Neuronal stem cell (in vitro differentiated cells): ENCODE measurements at regions not wholly inside any gene's neighbourhood (a gene's known extent, or its start where the extent isn't known, plus 50 kb on each side); places are given as distances from the start of the nearest gene placed in this dataset.

Experiments used
- DNase-seq: peaks from one replicate; pipeline ENCODE4 v3.0.0-alpha.2; 2013; ENCODE audit warnings: low spot score
- H2AFZ ChIP-seq: one replicate; pipeline ENCODE4 v1.6.1; 2013; ENCODE audit warnings: mild to moderate bottlenecking, low read length, inconsistent platforms
- H2AK5ac ChIP-seq: 2 replicates; pipeline ENCODE4 v1.6.1; 2013; ENCODE audit warnings: low read depth, mild to moderate bottlenecking, inconsistent platforms, low read length, moderate library complexity, mixed read lengths
- H2BK120ac ChIP-seq: 2 replicates; pipeline ENCODE4 v1.6.1; 2013; ENCODE audit warnings: low read depth, mild to moderate bottlenecking, inconsistent platforms, low read length, moderate library complexity, mixed read lengths
- H2BK12ac ChIP-seq: one replicate; pipeline ENCODE4 v1.6.1; 2013; ENCODE audit warnings: low read length, inconsistent platforms
- H2BK15ac ChIP-seq: 2 replicates; pipeline ENCODE4 v1.6.1; 2013; ENCODE audit warnings: mild to moderate bottlenecking, low read length, inconsistent platforms, mixed read lengths
- H2BK5ac ChIP-seq: one replicate; pipeline ENCODE4 v1.6.1; 2013; ENCODE audit warnings: inconsistent platforms, mild to moderate bottlenecking, low read length, moderate library complexity
- H3K14ac ChIP-seq: one replicate; pipeline ENCODE4 v1.6.1; 2013; ENCODE audit warnings: low read length, inconsistent platforms
- H3K18ac ChIP-seq: 2 replicates; pipeline ENCODE4 v1.6.1; 2013; ENCODE audit warnings: low read length, inconsistent platforms
- H3K23ac ChIP-seq: 2 replicates; pipeline ENCODE4 v1.6.1; 2013; ENCODE audit warnings: low read depth, mild to moderate bottlenecking, mixed read lengths, low read length, inconsistent platforms; ENCODE audit not compliant: poor library complexity
- H3K27ac ChIP-seq: replicated peaks from 3 replicates; pipeline ENCODE4 v1.5.1; 2013; ENCODE audit warnings: low read length, inconsistent platforms
- H3K27me3 ChIP-seq, 3 experiments: 2 replicates each; pipeline ENCODE4 v1.6.1; 2013; ENCODE audit warnings: low read length in 3 of 3, mild to moderate bottlenecking in 2 of 3, inconsistent platforms in 1 of 3, low read depth in 1 of 3, mixed read lengths in 1 of 3, moderate library complexity in 1 of 3; ENCODE audit not compliant: control insufficient read depth in 3 of 3, insufficient read depth in 3 of 3
- H3K36me3 ChIP-seq, 2 donors: replicated peaks in 1 of 2; 2 replicates each; pipeline ENCODE4 v1.6.1; 2013; ENCODE audit warnings: low read length in 2 of 2; ENCODE audit not compliant: control insufficient read depth in 2 of 2, insufficient read depth in 2 of 2
- H3K4ac ChIP-seq: 2 replicates; pipeline ENCODE4 v1.6.1; 2013; ENCODE audit warnings: inconsistent platforms, mild to moderate bottlenecking, low read length, moderate library complexity
- H3K4me1 ChIP-seq, 2 donors: 1 replicate in 1 of 2; 2 replicates in 1 of 2; pipeline ENCODE4 v1.6.1; 2013; ENCODE audit warnings: low read length in 2 of 2, low read depth in 1 of 2; ENCODE audit not compliant: control insufficient read depth in 2 of 2, insufficient read depth in 1 of 2
- H3K4me2 ChIP-seq: one replicate; pipeline ENCODE4 v1.6.1; 2013; ENCODE audit warnings: mild to moderate bottlenecking, low read length, inconsistent platforms; ENCODE audit not compliant: insufficient read depth, poor library complexity, severe bottlenecking
- H3K4me3 ChIP-seq, 2 donors: 2 replicates each; pipeline ENCODE4 v1.5.1; 2013; ENCODE audit warnings: low read length in 2 of 2, mild to moderate bottlenecking in 2 of 2, inconsistent platforms in 1 of 2, moderate library complexity in 1 of 2
- H3K79me1 ChIP-seq: one replicate; pipeline ENCODE4 v1.6.1; 2013; ENCODE audit warnings: low read depth, mild to moderate bottlenecking, inconsistent platforms, low read length, moderate library complexity
- H3K9ac ChIP-seq: one replicate; pipeline ENCODE4 v1.6.1; 2013; ENCODE audit warnings: mild to moderate bottlenecking, low read depth, low read length, inconsistent platforms; ENCODE audit not compliant: poor library complexity
- H3K9me3 ChIP-seq, 2 donors: replicated peaks in 1 of 2; 2 replicates each; pipeline versions ENCODE3 to v1.6.1; 2013; ENCODE audit warnings: low read length in 2 of 2, mild to moderate bottlenecking in 2 of 2, inconsistent platforms in 1 of 2, low read depth in 1 of 2, mixed read lengths in 1 of 2, moderate library complexity in 1 of 2; ENCODE audit not compliant: control insufficient read depth in 2 of 2, insufficient read depth in 1 of 2
- H4K8ac ChIP-seq: one replicate; pipeline ENCODE4 v1.6.1; 2013; ENCODE audit warnings: low read depth, mild to moderate bottlenecking, inconsistent platforms, low read length, moderate library complexity
- H4K91ac ChIP-seq: one replicate; pipeline ENCODE4 v1.6.1; 2013; ENCODE audit warnings: low read length, low read depth, mild to moderate bottlenecking, inconsistent platforms; ENCODE audit not compliant: poor library complexity
- WGBS, 2 donors: extraction: QIAGEN DNeasy Blood & Tissue Kit; methylation state at CpG; one replicate each; pipeline ENCODE4 v1.1.7; 2013; ENCODE audit warnings: missing lambda C conversion rate in 2 of 2, mixed read lengths in 1 of 2; ENCODE audit not compliant: insufficient read length in 2 of 2, insufficient replicate concordance in 1 of 2; ENCODE audit errors: extremely low coverage in 2 of 2; 5-methylcytosine and 5-hydroxymethylcytosine counted together

- Histone ChIP-seq H3K18ac (no peak overlapping the region), H3K36me3 (no peaks in the 10 kb centered on the region)
- WGBS, 2 donors: no CpG with 5 or more reads among the region's 2 CpGs
Measured at GRCh38 chr14:61171727-61172126, 109.4 kb downstream of the TMEM30B start.

GRCh38 chr14:61168141-61168540, 113.0 kb downstream of the TMEM30B start:
- Histone ChIP-seq H4K91ac (no peak overlapping the region), H3K9ac (no peak overlapping the region), H3K14ac (no peak overlapping the region), H3K9me3 (no peaks in the 10 kb centered on the region), H2BK12ac (no peak overlapping the region), H2BK5ac (no peak overlapping the region), H3K79me1 (no peaks in the 10 kb centered on the region), H2BK15ac (no peak overlapping the region), H3K23ac (no peak overlapping the region), H3K36me3 (no peaks in the 10 kb centered on the region), H3K4me2 (no peak overlapping the region), H4K8ac (no peak overlapping the region), H3K18ac (no peak overlapping the region), H3K4ac (no peak overlapping the region), H2AFZ (no peak overlapping the region), H2AK5ac (no peak overlapping the region), H3K4me3 (no peak overlapping the region), H2BK120ac (no peak overlapping the region), H3K4me1 (no peaks in the 10 kb centered on the region), H3K27me3 (no peaks in the 10 kb centered on the region), H3K27ac (no peak overlapping the region)
- WGBS, 2 donors: no CpG with 5 or more reads among the region's 1 CpG
- no peak for DNase-seq

More at GRCh38 chr14:61171727-61172126, 109.4 kb downstream of the TMEM30B start:
- Histone ChIP-seq H2BK12ac (no peak overlapping the region), H3K9me3 (peaks cover 0 to 3% of the 10 kb centered on the region in 2 donors), H2BK120ac (no peak overlapping the region), H3K14ac (no peak overlapping the region), H3K79me1 (no peaks in the 10 kb centered on the region), H4K91ac (no peak overlapping the region), H2BK5ac (no peak overlapping the region), H3K23ac (no peak overlapping the region), H4K8ac (no peak overlapping the region), H2AK5ac (no peak overlapping the region), H3K4ac (no peak overlapping the region), H3K27ac (no peak overlapping the region), H3K4me2 (no peak overlapping the region), H3K27me3 (no peaks in the 10 kb centered on the region), H3K4me3 (no peak overlapping the region), H2AFZ (no peak overlapping the region), H3K9ac (no peak overlapping the region), H3K4me1 (peaks cover 0 to 1% of the 10 kb centered on the region in 2 donors), H2BK15ac (no peak overlapping the region)
- no peak for DNase-seq

- Histone ChIP-seq H4K8ac (no peak overlapping the region), H2BK12ac (no peak overlapping the region), H3K4me1 (no peaks in the 10 kb centered on the region), H3K4ac (no peak overlapping the region), H3K14ac (no peak overlapping the region), H3K27me3 (no peaks in the 10 kb centered on the region), H3K18ac (no peak overlapping the region), H3K9ac (no peak overlapping the region), H2AFZ (no peak overlapping the region), H3K79me1 (no peaks in the 10 kb centered on the region), H3K23ac (no peak overlapping the region), H3K9me3 (no peaks in the 10 kb centered on the region), H3K36me3 (no peaks in the 10 kb centered on the region), H2AK5ac (no peak overlapping the region), H2BK5ac (no peak overlapping the region), H3K4me2 (no peak overlapping the region), H3K27ac (no peak overlapping the region), H3K4me3 (no peak overlapping the region), H2BK15ac (no peak overlapping the region), H2BK120ac (no peak overlapping the region), H4K91ac (no peak overlapping the region)
- no peak for DNase-seq
- no CpG with 5 or more reads among the region's 1 CpG for WGBS, 2 donors
Measured at GRCh38 chr14:61167642-61168041, 113.5 kb downstream of the TMEM30B start.

- Histone ChIP-seq H3K23ac (no peak overlapping the region), H3K4me2 (no peak overlapping the region), H2BK15ac (no peak overlapping the region), H3K9ac (no peak overlapping the region), H4K91ac (no peak overlapping the region), H3K36me3 (no peaks in the 10 kb centered on the region), H2AK5ac (no peak overlapping the region), H3K4me3 (no peak overlapping the region), H2BK5ac (no peak overlapping the region), H3K14ac (no peak overlapping the region), H3K18ac (no peak overlapping the region), H2BK120ac (no peak overlapping the region), H2BK12ac (no peak overlapping the region), H3K27ac (no peak overlapping the region), H3K27me3 (no peaks in the 10 kb centered on the region), H3K4me1 (peaks cover 0 to 3% of the 10 kb centered on the region in 2 donors), H4K8ac (no peak overlapping the region), H3K79me1 (no peaks in the 10 kb centered on the region), H3K4ac (no peak overlapping the region), H3K9me3 (no peaks in the 10 kb centered on the region), H2AFZ (no peak overlapping the region)
- DNase-seq: no peak
- WGBS, 2 donors: no CpG with 5 or more reads among the region's 2 CpGs
Measured at GRCh38 chr14:61160798-61161197, 120.3 kb downstream of the TMEM30B start.
